GM18870 (cell line): ENCODE measurements at regions not wholly inside any gene's neighbourhood (a gene's known extent, or its start where the extent isn't known, plus 50 kb on each side); places are given as distances from the start of the nearest gene placed in this dataset.

Experiments
- ATAC-seq: cut with Tn5 transposase; IDR thresholded peaks from one replicate; pipeline ENCODE4 v1.9.1; 2021; ENCODE audit warnings: moderate library complexity; ENCODE audit not compliant: unreplicated experiment

DNA sequence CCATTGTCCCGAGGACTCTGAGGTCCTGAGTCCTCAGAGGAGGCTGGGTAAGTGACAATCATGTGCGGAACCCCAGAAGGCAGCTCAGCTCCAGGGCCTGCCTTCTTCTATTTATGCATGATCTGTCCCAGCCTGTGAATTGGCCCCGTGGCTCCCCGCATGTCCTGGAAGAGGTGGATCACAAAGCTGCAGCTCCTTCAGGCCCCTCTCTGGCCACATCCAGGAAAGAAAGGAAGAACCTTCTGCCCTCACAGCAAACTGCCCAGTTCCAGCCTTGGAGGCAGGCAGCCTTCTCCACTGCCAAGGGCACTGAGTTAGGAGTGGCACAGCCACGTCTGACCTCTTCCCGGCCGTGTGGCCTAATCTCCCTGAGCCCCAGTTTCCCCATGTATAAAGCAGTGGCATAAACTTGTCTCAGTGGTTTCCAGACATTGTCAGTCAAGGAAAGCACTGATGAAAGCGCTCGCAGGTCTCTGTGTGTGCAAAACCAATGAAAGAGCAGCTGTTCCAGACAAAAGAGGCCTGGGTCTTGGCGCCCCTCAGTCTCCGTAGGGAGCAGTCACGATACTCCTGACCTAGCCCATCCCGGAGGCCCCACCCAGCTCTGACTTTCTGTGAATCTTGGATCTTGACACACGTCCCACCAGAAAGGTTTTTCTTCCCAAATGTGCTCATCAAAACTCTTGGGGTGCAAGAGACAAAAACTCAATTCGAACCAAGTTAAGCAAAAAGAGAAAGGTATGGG lies 497.3 kb downstream of the SHQ1 start:
- no peak for ATAC-seq

GRCh38 chr3:72348357-72348756 lies 499.9 kb downstream of the SHQ1 start:
- no peak for ATAC-seq

GRCh38 chr3:72347819-72348319 lies 500.4 kb downstream of the SHQ1 start:
- ATAC-seq, result no peak

DNA sequence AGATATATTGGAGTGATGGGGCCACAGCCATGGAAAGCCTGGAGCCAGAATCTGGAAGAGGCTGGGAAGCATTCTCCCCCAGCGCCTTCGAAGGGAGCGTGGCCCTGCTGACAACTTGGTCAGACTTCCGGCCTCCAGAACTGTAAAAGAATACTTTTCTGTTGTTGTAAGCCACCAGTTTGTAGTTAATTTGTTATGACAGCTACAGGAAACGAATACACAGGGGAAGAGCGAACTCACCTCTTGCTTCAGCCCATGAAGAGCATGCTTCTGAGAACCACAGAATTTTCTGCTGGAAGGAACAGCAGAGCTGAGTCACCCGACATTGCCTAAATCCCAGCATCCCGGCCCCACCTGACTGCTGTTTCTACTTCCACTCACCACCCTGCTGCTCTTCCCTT lies 501.7 kb downstream of the SHQ1 start:
- no peak for ATAC-seq

DNA sequence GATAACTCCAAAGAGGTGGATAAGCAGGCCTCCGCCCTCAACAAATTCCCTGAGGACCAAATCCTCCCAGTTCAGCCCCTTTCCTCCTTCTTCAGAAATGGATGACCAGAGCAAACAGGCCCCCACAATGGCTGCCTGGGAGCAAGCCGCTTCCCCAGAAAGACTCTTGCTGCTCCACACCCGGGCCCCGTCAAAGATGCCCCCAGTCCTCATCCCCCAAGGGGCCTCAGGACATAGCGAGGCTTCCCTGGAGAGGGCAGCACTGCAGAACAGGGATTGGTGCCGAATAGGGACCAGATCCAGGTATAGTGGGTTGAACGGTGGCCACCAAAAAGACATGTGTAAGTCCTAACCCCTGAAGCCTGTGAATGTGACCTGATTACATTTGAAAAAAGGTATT lies 502.3 kb downstream of the SHQ1 start:
- ATAC-seq, result no peak

- ATAC-seq, result no peak
Measured at GRCh38 chr3:72345237-72345878, 502.9 kb downstream of the SHQ1 start.

GRCh38 chr3:72344647-72345046 lies 503.6 kb downstream of the SHQ1 start:
- no peak for ATAC-seq

DNA sequence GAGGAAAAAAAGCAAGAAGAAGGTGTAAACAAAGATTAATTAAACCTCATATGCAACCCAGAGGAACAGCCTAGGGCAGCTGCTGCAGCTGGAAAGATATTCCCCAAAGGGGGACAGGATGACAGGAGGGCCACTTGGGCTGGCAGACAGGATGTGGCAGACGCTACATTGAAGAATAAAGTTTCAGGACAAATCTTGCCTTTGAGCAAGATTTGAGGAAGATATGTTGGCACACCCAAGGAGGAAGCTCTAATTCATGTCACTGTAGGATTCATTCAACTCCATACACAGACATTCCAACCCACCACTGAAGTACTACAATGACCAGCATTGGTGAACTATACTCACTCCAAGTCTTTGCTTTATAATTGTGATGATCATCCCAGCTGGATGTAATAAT lies 504.0 kb downstream of the SHQ1 start:
- ATAC-seq, result no peak

DNA sequence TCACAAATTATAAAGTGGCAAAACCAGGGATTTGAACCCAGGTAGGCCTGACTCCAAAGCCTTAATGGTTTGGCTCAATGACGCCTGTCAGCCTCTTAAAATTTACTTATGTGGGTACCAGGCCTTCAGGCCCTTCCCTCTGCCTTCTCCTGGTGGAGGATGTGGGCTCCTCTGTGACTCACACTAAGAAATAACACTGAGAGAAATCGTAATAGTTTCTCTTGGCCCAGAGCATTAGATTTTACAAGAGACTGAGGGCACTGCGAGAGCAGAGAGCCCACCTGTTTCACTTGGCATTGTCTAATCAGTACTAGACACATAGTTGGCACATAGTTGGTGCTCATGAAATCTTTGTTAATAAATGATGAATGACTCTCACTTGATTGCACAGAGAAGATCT lies 505.2 kb downstream of the SHQ1 start:
- ATAC-seq, result no peak

DNA sequence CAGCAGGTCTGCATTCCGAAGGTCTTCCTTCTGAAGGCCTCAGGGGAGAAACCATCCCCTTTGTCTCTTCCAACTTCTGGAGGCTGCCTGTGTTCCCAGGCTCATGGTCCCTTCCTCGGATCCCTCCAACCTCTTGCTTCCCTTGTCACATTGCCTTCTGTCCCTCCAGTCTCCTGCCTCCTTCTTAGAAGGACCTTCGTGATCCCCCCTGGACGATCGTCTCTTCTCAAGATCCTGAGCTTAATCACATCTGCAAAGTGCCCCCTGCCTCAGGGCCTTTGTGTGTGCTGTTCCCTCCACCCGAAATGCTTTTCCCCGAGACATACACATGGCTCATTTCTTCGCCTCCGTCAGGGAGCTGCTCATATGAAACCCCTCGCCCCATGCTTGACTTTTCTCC lies 505.8 kb downstream of the SHQ1 start:
- ATAC-seq, result no peak

DNA sequence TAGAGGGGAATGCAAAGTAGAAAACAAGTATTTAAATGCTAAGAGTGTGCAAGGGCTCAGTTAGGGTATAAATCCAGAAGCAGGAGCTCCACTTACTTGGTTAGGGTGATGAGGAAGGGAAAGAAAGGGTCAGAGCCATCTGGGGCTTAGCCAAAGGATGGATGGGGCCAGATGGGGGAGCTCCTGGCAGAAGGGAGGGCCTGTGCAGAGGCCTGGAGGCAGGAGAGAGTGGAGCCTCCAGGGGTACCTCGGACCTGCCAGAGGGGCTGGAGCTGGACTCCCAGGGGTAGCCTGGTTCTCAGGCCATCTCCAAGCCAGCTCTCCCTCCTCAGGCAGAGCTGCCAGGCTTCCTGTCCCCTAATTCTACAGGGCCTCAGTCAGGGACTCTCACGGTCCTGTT lies 506.3 kb downstream of the SHQ1 start:
- no peak for ATAC-seq

DNA sequence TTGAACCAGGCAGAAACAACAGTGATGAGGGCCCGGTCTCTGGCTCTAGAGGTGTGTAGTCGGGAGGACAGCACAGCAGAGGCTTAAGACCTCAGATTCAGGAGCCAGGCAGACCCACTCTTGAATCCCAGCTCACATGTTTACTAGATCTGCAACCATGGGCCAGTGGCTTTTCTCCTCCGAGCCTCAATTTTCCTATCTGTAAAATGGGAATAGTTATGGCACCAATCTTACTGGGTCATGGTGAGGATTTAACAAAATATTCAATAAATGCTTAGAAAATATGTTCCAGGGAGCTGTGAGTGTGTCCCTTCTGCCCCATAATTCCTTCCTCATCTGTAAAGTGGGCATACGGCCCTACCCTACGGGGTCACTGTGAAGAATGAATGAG lies 506.9 kb downstream of the SHQ1 start:
- ATAC-seq, result no peak

GRCh38 chr3:72340476-72341379 lies 507.5 kb downstream of the SHQ1 start:
- no peak for ATAC-seq

- no peak for ATAC-seq
Measured at GRCh38 chr3:72340056-72340455, 508.2 kb downstream of the SHQ1 start.

DNA sequence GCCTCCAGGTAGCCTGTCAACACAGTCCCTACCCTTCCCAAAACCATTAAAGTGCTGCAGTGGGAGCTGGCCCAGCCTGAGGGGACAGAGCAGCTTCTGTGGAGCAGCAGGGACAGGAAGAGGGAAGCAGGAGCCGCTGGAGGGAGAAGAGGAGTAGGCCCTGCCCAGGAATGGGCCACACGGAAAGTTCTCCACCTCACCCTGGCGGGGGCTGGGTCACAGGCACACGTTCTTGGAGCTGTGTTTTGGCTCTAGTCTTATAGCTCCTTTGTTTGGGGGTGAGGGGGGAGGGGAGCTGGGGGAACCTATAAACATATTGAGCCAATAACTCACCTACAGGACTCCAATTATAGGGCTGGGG lies 508.6 kb downstream of the SHQ1 start:
- no peak for ATAC-seq

GRCh38 chr3:72338942-72339669 lies 509.1 kb downstream of the SHQ1 start:
- no peak for ATAC-seq

DNA sequence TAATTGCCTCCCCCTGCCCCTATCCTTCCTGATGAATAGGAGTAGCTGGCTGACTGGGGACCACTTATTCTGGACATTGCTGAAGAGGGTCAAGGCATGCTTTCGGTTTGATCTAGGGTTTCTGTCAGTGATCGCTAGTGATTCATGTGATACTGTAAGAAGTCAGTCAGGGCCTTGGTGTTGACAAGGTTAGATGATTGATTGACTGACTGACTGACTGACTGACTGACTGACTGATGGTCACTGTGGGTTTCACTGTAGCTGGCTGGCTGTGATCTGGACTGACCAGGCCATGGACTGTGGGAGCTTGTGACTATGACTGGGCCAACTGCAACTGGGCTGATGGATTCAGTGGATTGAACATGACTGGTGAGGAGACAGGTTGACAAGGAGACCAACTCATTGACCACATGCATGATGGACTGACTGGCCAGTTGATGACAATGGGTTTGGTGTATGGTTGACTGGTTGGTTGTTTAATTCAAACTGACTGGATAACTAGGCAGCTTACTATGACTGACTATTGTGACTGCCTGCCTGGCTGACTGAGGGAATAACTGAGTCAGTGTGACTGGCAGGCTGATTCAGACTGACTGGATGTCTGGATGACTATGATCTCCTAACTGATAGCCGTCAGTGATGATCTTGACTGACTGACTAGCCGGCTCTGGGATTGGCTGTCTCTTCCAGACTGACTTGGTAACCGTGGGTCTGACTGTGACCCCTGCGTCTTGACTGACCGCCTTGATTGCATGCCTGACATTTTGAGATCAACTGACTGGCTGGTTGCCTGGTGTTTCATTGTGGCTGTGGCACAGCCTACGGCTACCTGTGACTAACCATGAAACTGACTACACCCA lies 509.9 kb downstream of the SHQ1 start:
- ATAC-seq, result no peak

DNA sequence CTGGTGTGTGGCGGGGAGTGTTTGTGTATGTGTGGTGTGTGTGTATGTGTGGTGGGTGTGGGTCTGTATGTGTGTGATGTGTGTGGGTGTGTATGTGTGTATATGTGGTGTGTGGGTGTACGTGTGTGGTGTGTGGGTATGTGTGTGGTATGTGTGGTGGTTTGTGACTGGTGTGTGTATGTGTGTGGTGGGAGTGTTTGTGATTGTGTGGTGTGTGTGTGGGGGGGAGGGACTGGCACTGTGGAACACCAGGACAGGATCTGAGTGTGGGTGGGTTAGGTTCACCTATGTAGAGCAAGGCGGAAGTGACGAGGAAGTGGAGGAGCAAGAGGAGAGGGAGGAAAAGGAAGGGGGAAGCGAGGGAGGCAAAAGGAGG lies 510.8 kb downstream of the SHQ1 start:
- ATAC-seq, result no peak

GRCh38 chr3:72336821-72337479 lies 511.3 kb downstream of the SHQ1 start:
- no peak for ATAC-seq
